ENCODE measurements at regions not wholly inside any gene's neighbourhood (a gene's known extent, or its start where the extent isn't known, plus 50 kb on each side); places are given as distances from the start of the nearest gene placed in this dataset.

GRCh38 chr12:5328669-5329517 is 103.0 kb upstream of the NTF3 start:
- ChIA-PET POLR2A (no interaction called here), CTCF (no interaction called here)
- no peak overlapping the region for H3K27ac ChIP-seq (ENCODE audit: extremely low read depth, low read depth, low read length)

DNA sequence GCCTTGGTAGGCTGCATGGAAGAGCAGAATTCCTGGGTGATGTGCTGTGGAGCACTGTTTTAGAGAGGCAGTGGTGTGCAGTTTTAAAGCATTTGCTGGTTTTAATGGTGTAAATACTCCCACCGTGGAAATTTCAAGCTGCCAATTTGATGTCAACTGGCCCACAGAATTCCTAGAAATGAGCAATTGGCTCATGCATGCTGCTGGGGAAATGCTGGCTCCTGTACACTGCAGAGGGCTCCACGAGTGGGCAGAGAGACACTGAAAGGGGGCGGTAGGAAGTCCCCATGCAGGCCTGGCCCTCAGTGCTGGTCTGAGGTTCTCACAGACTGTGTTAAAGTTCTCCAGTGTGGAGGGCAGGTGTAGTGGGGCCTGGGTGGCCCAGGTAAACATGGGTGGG is 99.4 kb upstream of the NTF3 start:
- Histone ChIP-seq H3K4me3 (ENCODE audit: low read depth, low read length) (no peak overlapping the region), H3K4me1 (ENCODE audit: control insufficient read depth, insufficient read depth, low read length) (no peaks in the 10 kb centered on the region), H3K36me3 (ENCODE audit: control insufficient read depth in 2 of 2, insufficient read depth in 1 of 2, low read length in 2 of 2) (no peaks in the 10 kb centered on the region), H3K27ac (ENCODE audit: extremely low read depth, low read depth, low read length) (no peak overlapping the region), H3K9me3 (ENCODE audit: control insufficient read depth, insufficient read depth, low read depth, low read length) (no peaks in the 10 kb centered on the region)
- TF ChIP-seq ZNF629 (tag by site-specific recombination; IDR thresholded peaks at IDR 0.05) (no peak), OSR2 (tag by site-specific recombination; IDR thresholded peaks at IDR 0.05) (no peak), BCL11B (tag by site-specific recombination; IDR thresholded peaks at IDR 0.05; ENCODE audit: low read depth) (no peak), ZNF292 (tag by site-specific recombination; IDR thresholded peaks at IDR 0.05; ENCODE audit: borderline replicate concordance, low read depth) (no peak), ZFP37 (tag by site-specific recombination; IDR thresholded peaks at IDR 0.05) (no peak), ZNF16 (tag by site-specific recombination; IDR thresholded peaks at IDR 0.05; ENCODE audit: low read depth) (no peak), KLF9 (tag by site-specific recombination; IDR thresholded peaks at IDR 0.05; ENCODE audit: low read depth) (no peak), ZNF76 (tag by site-specific recombination; IDR thresholded peaks at IDR 0.05; ENCODE audit: borderline replicate concordance, low read depth) (no peak)
- TF ChIP-seq, protein P1, sequence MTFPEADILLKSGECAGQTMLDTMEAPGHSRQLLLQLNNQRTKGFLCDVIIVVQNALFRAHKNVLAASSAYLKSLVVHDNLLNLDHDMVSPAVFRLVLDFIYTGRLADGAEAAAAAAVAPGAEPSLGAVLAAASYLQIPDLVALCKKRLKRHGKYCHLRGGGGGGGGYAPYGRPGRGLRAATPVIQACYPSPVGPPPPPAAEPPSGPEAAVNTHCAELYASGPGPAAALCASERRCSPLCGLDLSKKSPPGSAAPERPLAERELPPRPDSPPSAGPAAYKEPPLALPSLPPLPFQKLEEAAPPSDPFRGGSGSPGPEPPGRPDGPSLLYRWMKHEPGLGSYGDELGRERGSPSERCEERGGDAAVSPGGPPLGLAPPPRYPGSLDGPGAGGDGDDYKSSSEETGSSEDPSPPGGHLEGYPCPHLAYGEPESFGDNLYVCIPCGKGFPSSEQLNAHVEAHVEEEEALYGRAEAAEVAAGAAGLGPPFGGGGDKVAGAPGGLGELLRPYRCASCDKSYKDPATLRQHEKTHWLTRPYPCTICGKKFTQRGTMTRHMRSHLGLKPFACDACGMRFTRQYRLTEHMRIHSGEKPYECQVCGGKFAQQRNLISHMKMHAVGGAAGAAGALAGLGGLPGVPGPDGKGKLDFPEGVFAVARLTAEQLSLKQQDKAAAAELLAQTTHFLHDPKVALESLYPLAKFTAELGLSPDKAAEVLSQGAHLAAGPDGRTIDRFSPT (tag by site-specific recombination; IDR thresholded peaks at IDR 0.05) = no peak
- ChIA-PET CTCF (interaction anchor here (0.8 kb wide), 1 partner anchor 97 kb away, joined by 3 read pairs; no protein-coding TSS in a partner anchor), POLR2A (no interaction called here)

More at GRCh38 chr12:5328669-5329517, 103.0 kb upstream of the NTF3 start:
- Histone ChIP-seq H3K4me1 (ENCODE audit: control insufficient read depth, insufficient read depth, low read length) (no peaks in the 10 kb centered on the region), H3K9me3 (ENCODE audit: control insufficient read depth, insufficient read depth, low read depth, low read length) (no peaks in the 10 kb centered on the region), H3K36me3 (ENCODE audit: control insufficient read depth in 2 of 2, insufficient read depth in 1 of 2, low read length in 2 of 2) (no peaks in the 10 kb centered on the region), H3K4me3 (ENCODE audit: low read depth, low read length) (no peak overlapping the region)
- TF ChIP-seq, protein P2, sequence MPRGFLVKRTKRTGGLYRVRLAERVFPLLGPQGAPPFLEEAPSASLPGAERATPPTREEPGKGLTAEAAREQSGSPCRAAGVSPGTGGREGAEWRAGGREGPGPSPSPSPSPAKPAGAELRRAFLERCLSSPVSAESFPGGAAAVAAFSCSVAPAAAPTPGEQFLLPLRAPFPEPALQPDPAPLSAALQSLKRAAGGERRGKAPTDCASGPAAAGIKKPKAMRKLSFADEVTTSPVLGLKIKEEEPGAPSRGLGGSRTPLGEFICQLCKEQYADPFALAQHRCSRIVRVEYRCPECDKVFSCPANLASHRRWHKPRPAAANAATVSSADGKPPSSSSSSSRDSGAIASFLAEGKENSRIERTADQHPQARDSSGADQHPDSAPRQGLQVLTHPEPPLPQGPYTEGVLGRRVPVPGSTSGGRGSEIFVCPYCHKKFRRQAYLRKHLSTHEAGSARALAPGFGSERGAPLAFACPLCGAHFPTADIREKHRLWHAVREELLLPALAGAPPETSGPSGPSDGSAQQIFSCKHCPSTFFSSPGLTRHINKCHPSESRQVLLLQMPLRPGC (tag by site-specific recombination; IDR thresholded peaks at IDR 0.05) = no peak
- 0 out of 2 replicates have a peak, but pooled peaks have one; percentile 20 for TF ChIP-seq ZIC2 (tag by site-specific recombination; IDR thresholded peaks at IDR 0.05)

DNA sequence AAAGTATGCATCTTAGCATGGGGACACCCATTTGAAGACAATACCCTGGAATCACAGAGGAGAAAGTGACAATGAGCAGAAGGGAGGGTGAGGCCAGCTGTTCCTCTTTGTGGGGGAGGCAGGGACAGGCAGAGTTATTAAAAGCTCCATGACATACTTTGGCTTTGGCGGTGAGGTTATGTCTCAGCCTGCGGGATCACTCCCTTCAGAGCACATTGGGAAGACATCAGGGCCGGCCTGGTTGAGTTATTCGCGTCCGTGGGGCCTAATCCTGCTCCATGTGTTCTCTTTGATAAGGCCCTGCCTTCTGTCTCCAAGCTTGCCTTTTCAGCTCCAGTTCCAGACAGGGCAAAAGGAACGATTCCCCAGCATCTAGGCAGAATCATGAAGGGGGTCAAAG is 98.8 kb upstream of the NTF3 start:
- H3K36me3 ChIP-seq (ENCODE audit: control insufficient read depth in 2 of 2, insufficient read depth in 1 of 2, low read length in 2 of 2) = no peaks in the 10 kb centered on the region
- ChIA-PET CTCF (interaction anchor here (0.8 kb wide), 1 partner anchor 97 kb away, joined by 3 read pairs; no protein-coding TSS in a partner anchor), POLR2A (no interaction called here)
- no peak overlapping the region for H3K27ac ChIP-seq (ENCODE audit: extremely low read depth, low read depth, low read length)
- no peaks in the 10 kb centered on the region for H3K9me3 ChIP-seq (ENCODE audit: control insufficient read depth, insufficient read depth, low read depth, low read length)
- H3K4me3 ChIP-seq (ENCODE audit: low read depth, low read length) = no peak overlapping the region
- H3K4me1 ChIP-seq (ENCODE audit: control insufficient read depth, insufficient read depth, low read length) = no peaks in the 10 kb centered on the region
- no peak for TF ChIP-seq ZNF624 (tag by site-specific recombination; IDR thresholded peaks at IDR 0.05)
- TF ChIP-seq ZEB2 (tag by site-specific recombination; IDR thresholded peaks at IDR 0.05) = no peak
- TF ChIP-seq ZNF146 (tag by site-specific recombination; IDR thresholded peaks at IDR 0.05) = no peak
- TF ChIP-seq, protein P2 (tag by site-specific recombination; IDR thresholded peaks at IDR 0.05) = no peak
- TF ChIP-seq ZNF121 (tag by site-specific recombination; IDR thresholded peaks at IDR 0.05) = no peak
- TF ChIP-seq, protein P3, sequence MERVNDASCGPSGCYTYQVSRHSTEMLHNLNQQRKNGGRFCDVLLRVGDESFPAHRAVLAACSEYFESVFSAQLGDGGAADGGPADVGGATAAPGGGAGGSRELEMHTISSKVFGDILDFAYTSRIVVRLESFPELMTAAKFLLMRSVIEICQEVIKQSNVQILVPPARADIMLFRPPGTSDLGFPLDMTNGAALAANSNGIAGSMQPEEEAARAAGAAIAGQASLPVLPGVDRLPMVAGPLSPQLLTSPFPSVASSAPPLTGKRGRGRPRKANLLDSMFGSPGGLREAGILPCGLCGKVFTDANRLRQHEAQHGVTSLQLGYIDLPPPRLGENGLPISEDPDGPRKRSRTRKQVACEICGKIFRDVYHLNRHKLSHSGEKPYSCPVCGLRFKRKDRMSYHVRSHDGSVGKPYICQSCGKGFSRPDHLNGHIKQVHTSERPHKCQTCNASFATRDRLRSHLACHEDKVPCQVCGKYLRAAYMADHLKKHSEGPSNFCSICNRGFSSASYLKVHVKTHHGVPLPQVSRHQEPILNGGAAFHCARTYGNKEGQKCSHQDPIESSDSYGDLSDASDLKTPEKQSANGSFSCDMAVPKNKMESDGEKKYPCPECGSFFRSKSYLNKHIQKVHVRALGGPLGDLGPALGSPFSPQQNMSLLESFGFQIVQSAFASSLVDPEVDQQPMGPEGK (tag by site-specific recombination; IDR thresholded peaks at IDR 0.05) = no peak
- TF ChIP-seq ZNF19 (tag by site-specific recombination; IDR thresholded peaks at IDR 0.05; ENCODE audit: low read depth) = no peak
- TF ChIP-seq ZIC2 (tag by site-specific recombination; IDR thresholded peaks at IDR 0.05) = no peak
- TF ChIP-seq, protein P4, sequence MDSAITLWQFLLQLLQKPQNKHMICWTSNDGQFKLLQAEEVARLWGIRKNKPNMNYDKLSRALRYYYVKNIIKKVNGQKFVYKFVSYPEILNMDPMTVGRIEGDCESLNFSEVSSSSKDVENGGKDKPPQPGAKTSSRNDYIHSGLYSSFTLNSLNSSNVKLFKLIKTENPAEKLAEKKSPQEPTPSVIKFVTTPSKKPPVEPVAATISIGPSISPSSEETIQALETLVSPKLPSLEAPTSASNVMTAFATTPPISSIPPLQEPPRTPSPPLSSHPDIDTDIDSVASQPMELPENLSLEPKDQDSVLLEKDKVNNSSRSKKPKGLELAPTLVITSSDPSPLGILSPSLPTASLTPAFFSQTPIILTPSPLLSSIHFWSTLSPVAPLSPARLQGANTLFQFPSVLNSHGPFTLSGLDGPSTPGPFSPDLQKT (IDR thresholded peaks at IDR 0.05; ENCODE audit: borderline replicate concordance, low read depth, low read length) = no peak
- no peak for TF ChIP-seq ZNF18 (tag by site-specific recombination; IDR thresholded peaks at IDR 0.05)
- no peak for TF ChIP-seq HOXC10 (CRISPR knock-in tag; IDR thresholded peaks at IDR 0.05)
